Memory B cell (primary cell): ENCODE measurements at regions not wholly inside any gene's neighbourhood (a gene's known extent, or its start where the extent isn't known, plus 50 kb on each side); places are given as distances from the start of the nearest gene placed in this dataset.

Experiments used
- ATAC-seq: fragments of 150-1000 bp; cut with Tn5 transposase; 2 replicates; pipeline ENCODE4 v1.10.0; 2021; ENCODE audit warnings: low read depth, mild to moderate bottlenecking, moderate library complexity
- DNase-seq, 2 donors: peaks; one replicate each; pipeline ENCODE4 v3.0.0; 2022; ENCODE audit warnings: low spot score in 2 of 2
- H3K27ac Mint-ChIP-seq: one replicate; pipeline ENCODE4 v1.8.0; 2022; ENCODE audit warnings: mild to moderate bottlenecking, moderate library complexity, mixed read lengths
- H3K27me3 Mint-ChIP-seq: one replicate; pipeline ENCODE4 v1.8.0; 2022; ENCODE audit warnings: mixed read lengths
- H3K36me3 Mint-ChIP-seq: one replicate; pipeline ENCODE4 v1.8.0; 2022; ENCODE audit warnings: mild to moderate bottlenecking, mixed read lengths
- H3K4me1 Mint-ChIP-seq: one replicate; pipeline ENCODE4 v1.8.0; 2022; ENCODE audit warnings: mixed read lengths
- H3K4me3 Mint-ChIP-seq: one replicate; pipeline ENCODE4 v1.8.0; 2022; ENCODE audit warnings: mild to moderate bottlenecking, moderate library complexity, mixed read lengths
- H3K9me3 Mint-ChIP-seq: one replicate; pipeline ENCODE4 v1.8.0; 2022; ENCODE audit warnings: mixed read lengths

DNA sequence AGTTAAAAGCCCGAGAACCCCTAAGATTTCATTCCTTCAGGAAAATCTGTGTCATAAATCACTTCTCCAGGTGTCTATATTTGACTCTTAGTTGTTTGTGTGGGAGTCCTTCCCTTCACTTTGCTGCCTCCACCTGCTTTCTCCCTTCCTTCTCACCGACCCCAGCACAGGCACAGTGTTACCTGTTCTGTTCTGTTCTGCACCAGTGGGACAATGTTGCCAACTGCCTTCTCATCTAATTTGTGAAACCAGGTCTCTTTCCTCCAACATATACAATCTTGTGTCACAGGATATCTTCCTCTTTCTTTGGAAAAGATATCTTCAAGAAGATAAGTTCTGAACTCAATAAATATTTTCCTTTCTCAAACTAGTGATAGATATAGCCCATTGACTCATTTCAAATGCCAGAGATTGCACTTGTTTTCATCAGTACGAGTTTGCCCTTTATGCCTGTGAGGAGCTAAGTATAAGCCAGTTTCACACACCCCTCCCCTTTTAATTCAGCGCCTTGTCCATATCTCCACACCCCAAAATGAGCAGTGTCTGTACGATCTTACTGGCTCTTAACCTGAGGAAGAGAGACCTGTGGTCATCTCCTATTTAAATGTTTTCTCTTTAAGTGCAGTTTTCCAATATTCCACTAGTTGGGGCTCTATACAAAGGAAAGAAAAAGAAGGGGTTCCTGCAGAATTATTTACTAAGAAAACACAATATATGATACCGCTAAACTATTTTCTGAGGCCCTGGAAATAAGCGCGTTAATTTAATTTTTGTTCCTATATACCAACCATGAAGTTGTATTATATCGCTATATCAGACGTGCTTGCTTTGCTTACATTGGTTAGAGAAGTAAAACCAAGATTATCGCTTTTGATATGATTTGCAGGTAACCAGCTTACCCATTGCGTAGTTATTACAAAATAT, 81.6 kb upstream of the PREP start:
- H3K27me3 Mint-ChIP-seq, result peaks cover 4% of the 10 kb centered on the region
- H3K36me3 Mint-ChIP-seq, result no peaks in the 10 kb centered on the region
- peak overlapping the region; percentile 4 for H3K27ac Mint-ChIP-seq
- ATAC-seq (peak; percentile 21), DNase-seq (peak in 1 of 2 donors; percentile 9)
- H3K4me1 Mint-ChIP-seq, result peaks cover 10% of the 10 kb centered on the region
- no peaks in the 10 kb centered on the region for H3K9me3 Mint-ChIP-seq
- no peak overlapping the region for H3K4me3 Mint-ChIP-seq

GRCh38 chr6:105483492-105483891, 80.6 kb upstream of the PREP start:
- ATAC-seq, result no peak
- no peaks in the 10 kb centered on the region for H3K36me3 Mint-ChIP-seq
- peaks cover 7% of the 10 kb centered on the region for H3K27me3 Mint-ChIP-seq
- no peak overlapping the region for H3K27ac Mint-ChIP-seq
- H3K4me3 Mint-ChIP-seq, result no peak overlapping the region
- H3K9me3 Mint-ChIP-seq, result no peaks in the 10 kb centered on the region
- DNase-seq, result no peak
- peaks cover 10% of the 10 kb centered on the region for H3K4me1 Mint-ChIP-seq

DNA sequence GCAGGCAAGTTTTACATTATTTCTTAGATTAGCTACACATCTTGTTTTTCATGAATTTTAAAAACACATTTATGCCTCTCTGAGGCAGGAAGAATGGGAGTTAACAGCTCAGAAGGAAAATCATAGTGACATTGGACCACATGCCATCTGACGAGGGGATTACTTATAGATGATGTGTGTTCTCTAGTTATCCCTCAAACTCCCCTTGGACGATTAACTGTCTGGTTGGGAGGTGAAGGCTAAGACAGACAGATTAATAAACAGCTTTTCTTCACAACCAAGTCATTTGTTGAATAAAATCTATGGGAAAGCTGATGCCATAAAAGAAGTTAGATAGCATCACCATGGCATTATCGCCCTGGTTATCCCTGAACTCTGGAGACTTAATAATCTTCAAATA, 80.0 kb upstream of the PREP start:
- peaks cover 10% of the 10 kb centered on the region for H3K4me1 Mint-ChIP-seq
- ATAC-seq (no peak), DNase-seq (no peak)
- H3K9me3 Mint-ChIP-seq, result no peaks in the 10 kb centered on the region
- H3K4me3 Mint-ChIP-seq, result no peak overlapping the region
- H3K27ac Mint-ChIP-seq, result no peak overlapping the region
- no peaks in the 10 kb centered on the region for H3K36me3 Mint-ChIP-seq
- peaks cover 8% of the 10 kb centered on the region for H3K27me3 Mint-ChIP-seq

DNA sequence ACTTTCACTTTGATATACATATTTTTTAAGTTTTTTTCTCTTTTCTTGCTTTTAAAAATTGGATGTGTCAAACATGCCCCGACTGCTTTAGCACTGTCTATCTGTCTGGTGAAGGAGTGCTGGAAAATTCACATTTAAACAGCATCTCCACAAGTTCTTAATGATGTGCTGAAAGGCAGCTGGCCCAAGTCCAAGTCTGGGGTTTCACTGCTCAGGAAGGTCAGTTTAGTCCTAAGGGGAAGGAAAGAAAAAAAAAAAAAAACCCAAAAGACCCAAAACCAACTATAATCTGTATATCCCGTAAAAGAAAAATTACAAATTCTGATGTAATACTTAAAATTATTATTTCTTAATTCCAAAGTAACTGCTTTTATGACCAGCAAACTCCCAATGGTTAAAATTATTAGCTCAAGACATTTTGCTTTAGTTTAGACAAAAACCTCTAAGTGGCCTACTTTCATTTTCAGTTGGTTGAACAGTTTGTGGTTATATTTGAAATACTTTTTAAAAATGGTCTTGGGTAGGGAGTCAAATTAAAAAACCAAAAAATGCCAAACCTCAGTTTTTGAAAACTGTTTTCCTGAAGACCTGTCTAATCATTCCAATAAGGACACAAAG, 79.5 kb upstream of the PREP start:
- H3K4me3 Mint-ChIP-seq, result no peak overlapping the region
- H3K27ac Mint-ChIP-seq, result no peak overlapping the region
- peaks cover 7% of the 10 kb centered on the region for H3K4me1 Mint-ChIP-seq
- H3K9me3 Mint-ChIP-seq, result no peaks in the 10 kb centered on the region
- no peaks in the 10 kb centered on the region for H3K36me3 Mint-ChIP-seq
- peaks cover 8% of the 10 kb centered on the region for H3K27me3 Mint-ChIP-seq
- ATAC-seq (no peak), DNase-seq (no peak)

DNA sequence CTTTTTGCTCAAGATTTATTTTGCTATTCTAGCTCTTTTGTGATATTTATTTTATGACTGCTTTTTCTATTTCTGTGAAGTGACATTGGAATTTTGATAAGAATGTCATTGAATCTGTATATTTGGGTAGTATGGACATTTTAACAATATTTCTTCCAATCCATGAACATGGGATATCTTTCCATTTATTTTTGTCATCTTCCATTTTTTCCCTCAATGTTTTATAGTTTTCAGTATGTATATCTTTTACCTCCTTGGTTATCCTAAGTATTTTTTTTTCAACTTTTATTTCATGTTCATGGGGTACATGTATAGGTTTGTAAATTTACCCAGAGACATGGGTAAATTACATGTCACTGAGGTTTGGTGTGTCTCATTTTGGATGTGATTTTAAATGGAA, 74.1 kb upstream of the PREP start:
- no peaks in the 10 kb centered on the region for H3K4me1 Mint-ChIP-seq
- H3K27ac Mint-ChIP-seq, result no peak overlapping the region
- H3K27me3 Mint-ChIP-seq, result peaks cover 4% of the 10 kb centered on the region
- H3K4me3 Mint-ChIP-seq, result no peak overlapping the region
- ATAC-seq (no peak), DNase-seq (no peak)
- H3K9me3 Mint-ChIP-seq, result peaks cover 5% of the 10 kb centered on the region
- no peaks in the 10 kb centered on the region for H3K36me3 Mint-ChIP-seq

DNA sequence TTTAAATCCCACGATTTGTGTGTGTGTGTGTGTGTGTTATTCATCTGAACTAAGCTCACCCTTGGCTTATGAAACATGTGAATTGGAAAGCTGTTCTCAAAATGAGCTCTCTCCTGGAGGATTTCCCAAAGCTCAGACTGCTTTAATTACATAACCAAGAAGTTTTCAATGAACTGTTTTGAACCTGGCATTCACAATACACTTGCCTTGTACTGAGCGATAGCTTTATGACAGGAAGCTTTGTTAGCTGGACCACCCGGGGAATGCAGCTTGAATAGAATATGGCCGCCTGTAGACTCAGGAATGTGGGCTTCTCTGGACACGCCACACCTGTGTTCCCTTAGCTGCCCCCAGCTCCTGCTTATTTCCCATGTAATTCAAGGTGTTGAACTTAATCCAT, 71.4 kb upstream of the PREP start:
- DNase-seq, result no peak
- no peaks in the 10 kb centered on the region for H3K36me3 Mint-ChIP-seq
- ATAC-seq, result no peak
- H3K27ac Mint-ChIP-seq, result no peak overlapping the region
- no peak overlapping the region for H3K4me3 Mint-ChIP-seq
- H3K27me3 Mint-ChIP-seq, result peaks cover 4% of the 10 kb centered on the region
- H3K9me3 Mint-ChIP-seq, result peaks cover 5% of the 10 kb centered on the region
- no peaks in the 10 kb centered on the region for H3K4me1 Mint-ChIP-seq

DNA sequence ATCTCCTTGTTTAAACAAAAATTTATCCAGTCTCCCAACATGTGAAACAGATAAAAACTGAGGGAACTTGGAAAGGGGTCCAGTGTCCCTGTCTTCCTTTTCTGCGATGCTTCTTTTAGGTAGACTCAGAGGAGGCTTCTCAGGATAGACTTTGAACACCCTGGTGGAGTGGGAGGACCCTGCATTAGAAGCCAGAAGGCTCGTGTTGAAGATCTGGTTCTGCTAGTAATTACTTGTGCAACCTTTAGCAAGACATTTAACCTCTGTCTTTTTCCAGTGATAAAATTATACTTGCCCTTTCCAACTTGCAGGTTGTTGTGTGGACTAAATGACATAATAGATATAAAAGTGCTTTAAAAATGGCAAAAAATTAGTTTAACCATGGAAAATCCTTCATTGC, 67.1 kb upstream of the PREP start:
- H3K36me3 Mint-ChIP-seq, result peaks cover 5% of the 10 kb centered on the region
- H3K27ac Mint-ChIP-seq, result no peak overlapping the region
- ATAC-seq, result no peak
- no peak overlapping the region for H3K4me3 Mint-ChIP-seq
- peaks cover 12% of the 10 kb centered on the region for H3K9me3 Mint-ChIP-seq
- no peak for DNase-seq
- H3K4me1 Mint-ChIP-seq, result no peaks in the 10 kb centered on the region
- peaks cover 10% of the 10 kb centered on the region for H3K27me3 Mint-ChIP-seq

- H3K27ac Mint-ChIP-seq, result no peak overlapping the region
- H3K4me1 Mint-ChIP-seq, result no peaks in the 10 kb centered on the region
- peaks cover 14% of the 10 kb centered on the region for H3K27me3 Mint-ChIP-seq
- H3K9me3 Mint-ChIP-seq, result peaks cover 14% of the 10 kb centered on the region
- DNase-seq (no peak), ATAC-seq (no peak)
- no peak overlapping the region for H3K4me3 Mint-ChIP-seq
- peaks cover 5% of the 10 kb centered on the region for H3K36me3 Mint-ChIP-seq
Measured at GRCh38 chr6:105468850-105469249, 66.0 kb upstream of the PREP start.

GRCh38 chr6:105460860-105461259, 58.0 kb upstream of the PREP start:
- peaks cover 5% of the 10 kb centered on the region for H3K4me1 Mint-ChIP-seq
- ATAC-seq, result no peak
- no peak for DNase-seq
- H3K36me3 Mint-ChIP-seq, result peaks cover 5% of the 10 kb centered on the region
- no peak overlapping the region for H3K27ac Mint-ChIP-seq
- H3K9me3 Mint-ChIP-seq, result peaks cover 8% of the 10 kb centered on the region
- peaks cover 13% of the 10 kb centered on the region for H3K27me3 Mint-ChIP-seq
- no peak overlapping the region for H3K4me3 Mint-ChIP-seq

DNA sequence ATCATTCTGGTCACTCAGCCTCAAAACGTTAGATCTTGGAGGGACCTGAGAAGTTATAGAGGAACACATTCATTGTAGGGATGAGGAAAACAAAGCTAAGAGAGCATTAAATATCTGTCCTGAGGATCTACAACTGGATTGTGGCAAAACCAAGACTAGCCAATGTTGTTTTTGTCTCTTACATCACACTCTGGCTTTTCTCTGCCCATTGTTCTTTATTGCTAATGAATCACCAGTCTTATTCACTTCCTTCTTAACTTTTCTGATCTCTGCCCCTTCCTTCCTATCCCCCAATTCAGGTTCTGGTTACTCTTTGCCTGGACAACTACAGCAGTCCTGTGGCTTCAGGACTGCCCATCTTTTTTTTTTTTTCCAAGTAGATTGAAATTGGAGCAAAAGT, 57.0 kb upstream of the PREP start:
- no peak for DNase-seq
- H3K27ac Mint-ChIP-seq, result no peak overlapping the region

GRCh38 chr6:105459049-105459448, 56.2 kb upstream of the PREP start:
- peak; percentile 34 for ATAC-seq
- DNase-seq, result no peak

More for the DNA sequence above, 57.0 kb upstream of the PREP start:
- no peak for ATAC-seq
- Mint-ChIP-seq H3K4me3 (no peak overlapping the region), H3K4me1 (peaks cover 5% of the 10 kb centered on the region), H3K27me3 (peaks cover 7% of the 10 kb centered on the region), H3K9me3 (peaks cover 3% of the 10 kb centered on the region), H3K36me3 (no peaks in the 10 kb centered on the region)

DNA sequence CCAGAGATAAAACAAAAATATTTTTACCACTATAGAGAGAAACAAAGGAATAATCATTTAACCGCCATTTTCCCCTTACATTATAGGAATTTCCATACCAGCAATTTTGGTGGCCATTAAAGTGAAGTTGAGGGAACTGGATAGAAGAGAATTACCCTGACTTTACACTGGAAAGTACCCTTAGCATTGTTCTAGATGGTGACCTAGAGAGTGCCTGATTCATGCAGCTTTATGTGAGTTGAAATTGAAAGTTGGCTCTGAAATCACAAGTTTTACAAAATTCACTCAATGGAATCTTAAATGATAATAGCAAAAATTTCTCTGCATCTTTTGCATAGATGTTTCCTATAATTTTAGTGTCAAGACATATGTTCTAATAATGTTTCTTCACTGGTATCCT, 55.7 kb upstream of the PREP start:
- Mint-ChIP-seq H3K27ac (no peak overlapping the region), H3K36me3 (peaks cover 2% of the 10 kb centered on the region), H3K27me3 (peaks cover 4% of the 10 kb centered on the region), H3K4me1 (peaks cover 8% of the 10 kb centered on the region), H3K9me3 (peaks cover 5% of the 10 kb centered on the region), H3K4me3 (no peak overlapping the region)
- ATAC-seq (peak; percentile 48), DNase-seq (no peak)

More at GRCh38 chr6:105459049-105459448, 56.2 kb upstream of the PREP start:
- Mint-ChIP-seq H3K9me3 (peaks cover 5% of the 10 kb centered on the region), H3K4me3 (peak overlapping the region; percentile 63), H3K27ac (no peak overlapping the region), H3K36me3 (peaks cover 2% of the 10 kb centered on the region), H3K27me3 (peaks cover 4% of the 10 kb centered on the region), H3K4me1 (peaks cover 5% of the 10 kb centered on the region)

DNA sequence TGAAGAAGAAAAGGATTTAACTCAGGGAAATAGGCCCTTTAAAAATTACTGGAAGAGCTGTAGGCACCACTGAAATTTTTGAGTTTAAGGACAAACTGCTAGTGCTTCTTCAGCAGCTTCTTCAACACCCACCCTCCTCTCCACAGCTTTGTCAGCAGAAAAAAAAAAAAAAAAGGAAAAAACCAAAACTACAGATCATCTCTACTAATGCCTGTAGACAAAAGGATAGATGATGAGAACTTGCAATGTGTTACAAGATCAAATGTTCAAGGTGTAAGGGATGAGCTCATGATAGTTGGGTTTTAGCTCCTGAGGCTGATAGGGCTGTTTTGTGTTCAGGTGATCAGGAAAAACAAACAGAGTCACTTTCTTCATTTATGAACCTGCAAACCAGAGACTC, 55.2 kb upstream of the PREP start:
- peaks cover 13% of the 10 kb centered on the region for H3K4me1 Mint-ChIP-seq
- peaks cover 4% of the 10 kb centered on the region for H3K27me3 Mint-ChIP-seq
- DNase-seq, result no peak
- ATAC-seq, result no peak
- no peak overlapping the region for H3K4me3 Mint-ChIP-seq
- peaks cover 5% of the 10 kb centered on the region for H3K9me3 Mint-ChIP-seq
- no peak overlapping the region for H3K27ac Mint-ChIP-seq
- H3K36me3 Mint-ChIP-seq, result peaks cover 2% of the 10 kb centered on the region

GRCh38 chr6:105453968-105454367, 51.1 kb upstream of the PREP start:
- Mint-ChIP-seq H3K4me1 (peaks cover 15% of the 10 kb centered on the region), H3K9me3 (peaks cover 5% of the 10 kb centered on the region), H3K4me3 (no peak overlapping the region), H3K36me3 (peaks cover 2% of the 10 kb centered on the region), H3K27ac (peak overlapping the region; percentile 69), H3K27me3 (peaks cover 1% of the 10 kb centered on the region)
- DNase-seq (no peak), ATAC-seq (no peak)
